HG02943 (cell line): ENCODE measurements at regions not wholly inside any gene's neighbourhood (a gene's known extent, or its start where the extent isn't known, plus 50 kb on each side); places are given as distances from the start of the nearest gene placed in this dataset.

Experiments
- ATAC-seq: cut with Tn5 transposase; IDR thresholded peaks from one replicate; pipeline ENCODE4 v1.9.1; 2021; ENCODE audit warnings: mild to moderate bottlenecking, low read depth, moderate library complexity; ENCODE audit not compliant: unreplicated experiment

- ATAC-seq: no peak
Measured at GRCh38 chr18:77560341-77560992, 310.8 kb downstream of the GALR1 start.

DNA sequence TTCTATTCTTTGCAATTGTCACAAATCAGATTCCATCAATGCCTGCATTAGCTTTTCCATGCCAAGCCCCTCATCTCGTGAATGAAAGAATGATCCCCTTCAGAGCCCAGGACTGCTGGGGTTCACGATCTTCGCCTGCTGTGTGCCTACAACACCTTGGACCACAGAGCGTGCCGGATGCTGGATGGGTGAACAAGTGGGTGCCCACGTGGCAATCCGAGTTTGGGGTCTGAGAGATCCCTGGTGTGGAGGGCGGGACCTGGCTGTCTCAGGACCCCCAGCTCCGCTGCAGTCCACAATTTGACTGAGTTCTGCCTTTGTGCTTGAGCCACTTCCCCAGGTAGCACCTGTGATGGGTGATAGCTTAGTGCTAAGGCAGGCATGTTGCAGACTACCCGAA is 317.0 kb downstream of the GALR1 start:
- no peak for ATAC-seq

DNA sequence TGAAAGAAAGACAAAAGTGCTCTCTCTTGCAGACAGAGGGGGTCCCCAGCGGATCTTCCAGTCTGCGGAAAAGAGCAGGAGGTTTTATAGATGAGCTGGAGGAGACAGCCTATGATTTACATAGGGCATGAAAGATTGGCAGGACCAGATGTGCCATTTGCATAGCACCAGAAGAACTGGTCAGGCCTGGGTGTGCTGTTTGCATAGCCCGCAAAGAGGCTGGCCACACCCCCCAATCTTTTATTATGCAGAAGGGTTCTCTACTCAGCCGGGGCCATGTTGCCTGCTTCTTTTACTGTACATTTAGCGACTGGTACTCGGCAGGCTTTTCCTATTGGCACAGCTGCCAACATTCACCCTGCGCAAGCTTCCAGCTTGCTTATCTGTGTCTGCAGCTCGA is 317.6 kb downstream of the GALR1 start:
- no peak for ATAC-seq

DNA sequence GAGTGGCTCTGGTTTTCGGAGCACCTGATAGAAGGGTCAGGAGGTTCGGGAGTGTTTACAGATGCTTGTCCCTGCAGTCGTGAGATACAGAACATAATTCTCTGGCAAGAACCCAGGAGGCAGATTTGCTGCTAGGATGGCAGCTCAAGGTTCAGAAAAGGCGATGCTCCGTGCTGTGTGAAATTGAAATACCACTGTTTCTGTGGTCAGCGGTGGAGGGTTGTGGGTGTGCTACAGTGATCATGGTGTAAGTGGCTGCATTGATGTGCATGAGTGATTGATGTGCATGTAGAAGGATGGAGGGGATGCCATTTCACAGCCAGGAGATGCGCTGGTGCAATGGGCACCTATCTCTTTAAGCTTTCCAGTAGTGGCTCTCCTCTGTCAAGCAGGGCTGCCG is 322.1 kb downstream of the GALR1 start:
- no peak for ATAC-seq

GRCh38 chr18:77572537-77572936 is 322.9 kb downstream of the GALR1 start:
- no peak for ATAC-seq

- no peak for ATAC-seq
Measured at GRCh38 chr18:77573571-77573970, 323.9 kb downstream of the GALR1 start.

DNA sequence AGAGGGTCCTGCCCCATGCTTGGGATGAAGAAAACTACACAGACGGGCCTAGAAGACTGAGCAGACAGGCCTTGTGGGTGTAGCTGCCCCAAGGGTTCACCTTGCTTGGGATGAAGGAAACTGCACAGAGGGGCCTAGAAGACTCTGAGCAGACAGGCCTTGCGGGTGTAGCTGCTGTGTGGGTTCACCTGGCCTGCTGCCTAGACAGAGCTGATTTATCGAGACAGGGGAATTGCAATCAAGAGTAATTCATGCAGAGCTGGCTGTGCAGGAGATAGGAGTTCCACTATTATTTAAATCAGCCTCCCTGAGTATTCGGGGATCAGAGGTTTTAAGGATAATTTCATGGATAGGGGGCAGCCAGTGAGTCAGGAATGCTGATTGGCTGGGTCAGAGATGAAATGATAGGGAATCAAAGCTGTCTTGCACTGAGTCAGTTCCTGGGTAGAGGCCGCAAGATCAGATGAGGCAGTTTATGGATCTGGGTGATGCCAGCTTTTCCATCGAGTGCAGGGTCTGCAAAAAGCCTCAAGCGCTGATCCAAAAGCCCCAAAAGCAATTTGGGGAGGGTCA is 341.4 kb downstream of the GALR1 start:
- no peak for ATAC-seq

- no peak for ATAC-seq
Measured at GRCh38 chr18:77597726-77598125, 348.1 kb downstream of the GALR1 start.

DNA sequence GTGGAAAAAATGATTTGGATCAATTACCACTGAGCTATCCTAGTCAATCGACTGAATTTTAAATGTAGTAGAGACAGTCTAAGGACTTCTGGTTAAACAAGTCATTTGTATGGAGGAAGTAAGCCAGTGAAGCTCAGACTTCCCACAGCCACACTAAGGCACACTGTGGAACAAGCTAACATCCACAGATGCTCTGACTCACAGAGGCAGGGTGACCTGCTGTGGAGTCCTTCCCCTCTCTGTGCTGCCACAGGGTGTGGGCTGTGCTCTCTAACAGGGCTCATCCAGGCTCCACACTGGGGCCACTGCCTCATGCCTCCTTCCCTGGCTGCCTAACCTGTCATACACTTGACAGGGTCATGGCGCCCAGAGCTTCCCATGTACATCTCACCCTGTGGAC is 351.0 kb downstream of the GALR1 start:
- ATAC-seq: no peak

DNA sequence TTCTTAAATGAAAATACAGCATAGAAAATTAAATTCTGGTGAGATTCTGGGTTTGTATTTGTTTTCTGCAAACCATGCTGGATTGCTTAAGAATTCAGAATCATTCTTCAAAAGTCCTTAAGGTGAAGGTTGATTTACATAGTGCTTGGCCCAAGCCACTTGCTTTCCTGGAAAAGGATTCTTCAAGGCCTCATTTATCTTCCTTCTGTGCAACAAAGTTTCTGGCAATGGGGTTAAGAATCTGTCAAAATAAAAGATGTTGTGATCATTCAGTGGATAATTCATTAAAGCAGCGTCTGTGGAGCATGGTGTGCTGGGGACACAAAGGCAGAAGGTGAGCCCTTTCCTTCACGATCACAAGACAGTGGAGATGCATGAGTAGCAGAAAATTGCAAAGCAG is 351.9 kb downstream of the GALR1 start:
- ATAC-seq: no peak

GRCh38 chr18:77607087-77607486 is 357.4 kb downstream of the GALR1 start:
- ATAC-seq: no peak

GRCh38 chr18:77608807-77609206 is 359.2 kb downstream of the GALR1 start:
- ATAC-seq: no peak

- no peak for ATAC-seq
Measured at GRCh38 chr18:77617694-77618093, 368.0 kb downstream of the GALR1 start.

DNA sequence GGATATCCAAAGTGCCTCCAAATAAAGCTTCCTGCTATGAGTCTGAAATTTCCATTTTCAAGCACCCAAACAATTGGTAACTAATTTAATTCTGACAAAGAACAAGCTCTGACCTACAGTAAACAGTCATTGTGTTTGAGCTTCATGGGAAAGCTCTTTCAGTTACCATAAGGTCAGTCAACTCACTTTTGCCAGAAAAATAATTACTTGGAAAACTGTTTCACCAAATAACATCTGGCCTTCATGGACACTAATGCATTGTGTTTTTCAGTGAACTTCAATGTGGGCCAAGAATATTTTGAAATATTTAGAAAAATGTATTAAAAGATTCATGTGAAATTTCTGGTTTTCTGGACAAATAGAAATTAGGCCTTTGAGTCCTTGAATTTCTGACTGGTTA is 369.9 kb downstream of the GALR1 start:
- no peak for ATAC-seq

GRCh38 chr18:77622009-77622692 is 372.5 kb downstream of the GALR1 start:
- no peak for ATAC-seq

- ATAC-seq: no peak
Measured at GRCh38 chr18:77632758-77633157, 383.1 kb downstream of the GALR1 start.

DNA sequence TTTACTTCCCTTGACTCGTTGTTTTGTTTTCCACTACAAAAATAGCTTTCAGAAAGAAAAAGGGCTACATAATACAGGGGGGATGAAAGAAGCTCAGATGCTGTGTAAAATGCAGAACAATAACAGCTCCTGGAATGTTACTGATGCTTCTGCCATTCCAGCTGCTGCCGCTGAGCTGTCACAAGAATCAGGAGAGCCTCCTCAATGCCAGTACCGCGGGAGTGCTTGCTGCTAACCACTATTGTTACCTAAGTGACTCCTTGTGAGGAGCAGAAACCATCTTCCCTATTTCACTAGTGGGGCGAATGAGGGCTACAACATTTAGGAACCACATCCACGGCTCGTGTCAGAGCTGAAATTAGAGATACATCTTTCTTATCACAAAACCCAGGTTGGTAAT is 384.8 kb downstream of the GALR1 start:
- ATAC-seq: no peak

- no peak for ATAC-seq
Measured at GRCh38 chr18:77635451-77635850, 385.8 kb downstream of the GALR1 start.

DNA sequence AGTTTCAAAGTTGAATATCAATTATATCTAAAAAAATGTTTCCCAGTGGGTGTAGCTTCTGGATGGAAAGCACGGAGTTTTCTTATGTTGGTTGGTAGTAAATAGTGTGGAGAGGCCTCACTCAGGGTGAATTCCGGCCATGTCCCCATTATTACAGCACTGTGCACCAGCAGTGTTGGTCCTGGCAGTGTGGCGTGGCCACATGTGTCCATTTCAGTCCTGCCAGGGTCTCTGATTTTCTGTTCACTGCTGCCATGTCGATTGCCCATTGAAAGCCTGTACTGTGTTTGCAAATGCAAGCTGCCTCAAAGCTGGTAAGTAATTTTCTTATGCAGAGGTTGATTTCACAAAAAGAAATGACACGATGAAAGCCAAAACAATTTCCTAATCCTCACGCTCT is 386.2 kb downstream of the GALR1 start:
- no peak for ATAC-seq

DNA sequence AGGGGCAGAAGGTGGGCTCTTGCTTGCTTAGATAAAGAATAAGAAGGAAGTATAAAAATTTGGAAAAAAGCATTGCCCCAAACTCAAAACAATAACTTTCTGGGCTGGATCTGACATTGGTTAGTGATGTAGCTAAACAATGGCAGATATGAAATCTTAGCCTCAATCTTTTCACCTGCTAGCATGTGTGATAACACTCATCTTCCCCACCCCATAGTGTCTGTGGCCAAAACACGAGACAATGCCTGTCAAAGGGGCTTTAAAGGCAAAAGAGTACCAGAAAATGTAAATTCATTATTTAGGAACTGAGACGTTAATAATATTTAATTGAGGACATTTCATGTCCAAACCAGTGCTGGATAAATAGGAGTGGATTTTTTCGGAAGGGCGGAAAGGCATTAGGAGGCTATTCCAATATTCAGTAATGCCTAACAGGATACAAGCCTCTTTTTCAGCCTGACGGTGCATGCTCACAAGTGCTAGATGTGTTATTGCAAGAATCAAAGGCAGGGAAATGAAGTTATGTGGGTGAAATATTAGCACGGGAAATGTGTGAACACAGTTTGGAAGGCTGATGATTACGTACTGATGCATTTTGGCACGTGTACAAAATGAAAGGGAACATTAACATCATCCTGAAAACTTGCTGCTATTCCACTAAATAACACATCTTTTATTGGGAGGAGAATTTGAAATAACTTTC is 395.7 kb downstream of the GALR1 start:
- no peak for ATAC-seq

DNA sequence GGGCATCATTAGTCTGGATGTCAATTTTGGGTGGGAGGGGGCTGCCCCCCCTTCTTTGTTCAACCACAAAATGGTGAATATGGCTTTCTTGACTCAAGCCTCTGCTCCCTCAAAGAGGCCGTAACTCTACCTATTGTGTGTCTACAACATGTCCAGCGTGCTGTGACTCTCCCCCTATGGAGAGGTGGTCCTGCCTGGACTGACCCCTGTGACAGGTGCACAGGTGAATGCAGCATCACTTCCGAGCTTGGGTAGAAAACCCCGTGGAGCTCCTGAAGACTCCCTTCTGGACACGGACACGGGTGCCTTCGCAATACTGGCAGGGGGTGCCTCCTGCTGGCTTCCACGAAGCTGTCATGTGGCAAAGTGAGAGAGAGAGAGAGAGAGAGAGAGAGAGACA is 397.8 kb downstream of the GALR1 start:
- ATAC-seq: no peak

DNA sequence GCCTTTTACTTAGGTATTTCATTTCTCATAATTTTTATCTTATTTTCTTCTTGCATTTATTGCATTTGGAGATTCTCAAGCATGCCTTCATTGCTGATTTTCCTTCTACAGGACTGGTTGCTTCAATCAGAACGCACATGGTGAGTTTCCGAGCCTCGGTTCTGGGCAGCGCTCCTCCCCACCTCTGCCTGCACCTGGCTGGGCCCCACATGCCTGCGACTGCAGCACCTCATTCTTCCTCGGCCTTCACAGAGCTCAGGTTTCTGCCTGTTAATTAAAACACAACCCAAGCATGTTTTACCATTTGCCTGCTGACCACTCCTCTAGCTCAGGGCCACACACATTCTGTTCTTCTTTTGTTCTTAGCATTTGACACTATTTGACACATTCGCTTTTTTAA is 398.8 kb downstream of the GALR1 start:
- ATAC-seq: no peak
